Fibroblast of pulmonary artery (primary cell): ENCODE measurements at regions not wholly inside any gene's neighbourhood (a gene's known extent, or its start where the extent isn't known, plus 50 kb on each side); places are given as distances from the start of the nearest gene placed in this dataset.
"Not testable (repeated sequence)": the region's sequence is repeated elsewhere in the genome, so short reads cannot be mapped to it uniquely, and the experiment has no call there.

ENCODE experiments used
- DNase-seq: peaks from one replicate; pipeline ENCODE4 v3.0.0-alpha.2; 2010; ENCODE audit warnings: low read depth
- H3K4me3 ChIP-seq: replicated peaks from 2 replicates; pipeline ENCODE4 v1.5.1; 2011; ENCODE audit warnings: low read depth, mild to moderate bottlenecking, control low read depth, low read length, moderate library complexity
- CTCF ChIP-seq: IDR thresholded peaks from 2 replicates; pipeline ENCODE4 v1.5.1; 2011; ENCODE audit warnings: mild to moderate bottlenecking, control low read depth, low read length, inconsistent platforms; ENCODE audit errors: missing control alignments

GRCh38 chr1:164433818-164434170 is 125.2 kb upstream of the PBX1 start:
- no peak for TF ChIP-seq CTCF
- DNase-seq: no peak

GRCh38 chr1:164440232-164440631 is 118.8 kb upstream of the PBX1 start:
- TF ChIP-seq CTCF: peak; percentile 45
- DNase-seq: peak; percentile 34
- H3K4me3 ChIP-seq: no peak overlapping the region

More at GRCh38 chr1:164433818-164434170, 125.2 kb upstream of the PBX1 start:
- no peak overlapping the region for H3K4me3 ChIP-seq

- no peak for DNase-seq
- no peak for TF ChIP-seq CTCF
- no peak overlapping the region for H3K4me3 ChIP-seq
Observed at GRCh38 chr1:164443166-164443565, 115.8 kb upstream of the PBX1 start.

- no peak for TF ChIP-seq CTCF
- no peak for DNase-seq
- H3K4me3 ChIP-seq: no peak overlapping the region
Observed at GRCh38 chr1:164443836-164444235, 115.1 kb upstream of the PBX1 start.

- no peak overlapping the region for H3K4me3 ChIP-seq
- DNase-seq: no peak
- no peak for TF ChIP-seq CTCF
Observed at GRCh38 chr1:164446020-164446419, 113.0 kb upstream of the PBX1 start.

- no peak overlapping the region for H3K4me3 ChIP-seq
- no peak for DNase-seq
- TF ChIP-seq CTCF: no peak
Observed at GRCh38 chr1:164452549-164452948, 106.4 kb upstream of the PBX1 start.

GRCh38 chr1:164456272-164456671 is 102.7 kb upstream of the PBX1 start:
- DNase-seq: no peak
- TF ChIP-seq CTCF: no peak
- no peak overlapping the region for H3K4me3 ChIP-seq

- not testable (repeated sequence) for H3K4me3 ChIP-seq, DNase-seq
Observed at GRCh38 chr1:164459176-164459575, 99.8 kb upstream of the PBX1 start.
